Adrenal gland (tissue), 5 donors: ENCODE measurements at regions not wholly inside any gene's neighbourhood (a gene's known extent, or its start where the extent isn't known, plus 50 kb on each side); places are given as distances from the start of the nearest gene placed in this dataset.
"Not testable (repeated sequence)": the region's sequence is repeated elsewhere in the genome, so short reads cannot be mapped to it uniquely, and the experiment has no call there.

ENCODE experiments used
- POLR2A ChIP-seq, 2 donors: fragments of 450-650 bp; IDR thresholded peaks; one replicate each; pipeline ENCODE4 v1.6.1; 2017; ENCODE audit warnings: antibody characterized with exemption in 2 of 2, mild to moderate bottlenecking in 2 of 2, moderate library complexity in 1 of 2
- TF ChIP-seq, protein P1 (sequence below), 6 experiments: fragments of 450-650 bp in 4 of 6; fragments of 200-600 bp in 2 of 6; sonication (generic) in 1 of 6; IDR thresholded peaks; 1 replicate in 5 of 6; 2 replicates in 1 of 6; pipeline versions ENCODE4 v1.5.1 to v1.8.0; 2016 to 2021; ENCODE audit warnings: antibody characterized with exemption in 6 of 6, mild to moderate bottlenecking in 2 of 6, moderate library complexity in 1 of 6
- donor health status: DM: no; HTN: no; CAD: no.

DNA sequence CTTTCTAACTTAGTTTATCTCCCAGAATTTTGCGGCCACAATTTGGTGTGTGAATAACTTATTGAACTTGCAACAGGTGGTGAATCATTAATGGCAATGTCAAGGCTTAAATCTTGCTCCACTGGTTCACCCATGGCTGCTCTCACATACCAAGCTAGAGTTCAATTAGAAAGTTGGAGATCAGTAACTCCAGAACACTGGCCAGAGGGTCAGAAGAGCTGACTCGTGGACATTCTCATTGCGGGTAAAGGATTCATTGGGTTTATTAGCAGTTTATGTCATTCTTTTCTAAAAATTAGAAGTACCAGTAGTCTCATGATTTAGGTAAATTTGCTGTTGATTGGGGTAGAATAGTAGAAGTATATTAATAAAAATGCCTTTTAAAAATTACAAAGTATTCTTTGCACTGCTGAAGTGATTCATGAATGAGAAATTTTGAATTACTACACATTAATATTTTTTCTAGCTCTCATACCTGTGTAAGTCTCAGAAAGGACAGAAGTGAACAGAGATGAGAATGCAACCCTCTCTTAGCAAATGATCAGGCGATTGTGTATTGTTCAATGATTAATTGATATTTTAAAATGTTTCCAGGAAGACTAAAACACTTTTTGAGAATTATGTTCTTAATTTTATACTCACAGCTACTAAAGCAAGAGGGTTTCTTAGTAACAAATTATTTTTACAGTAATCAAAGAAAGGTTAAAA, 142.0 kb downstream of the SYT15 start:
- TF ChIP-seq, protein P1, sequence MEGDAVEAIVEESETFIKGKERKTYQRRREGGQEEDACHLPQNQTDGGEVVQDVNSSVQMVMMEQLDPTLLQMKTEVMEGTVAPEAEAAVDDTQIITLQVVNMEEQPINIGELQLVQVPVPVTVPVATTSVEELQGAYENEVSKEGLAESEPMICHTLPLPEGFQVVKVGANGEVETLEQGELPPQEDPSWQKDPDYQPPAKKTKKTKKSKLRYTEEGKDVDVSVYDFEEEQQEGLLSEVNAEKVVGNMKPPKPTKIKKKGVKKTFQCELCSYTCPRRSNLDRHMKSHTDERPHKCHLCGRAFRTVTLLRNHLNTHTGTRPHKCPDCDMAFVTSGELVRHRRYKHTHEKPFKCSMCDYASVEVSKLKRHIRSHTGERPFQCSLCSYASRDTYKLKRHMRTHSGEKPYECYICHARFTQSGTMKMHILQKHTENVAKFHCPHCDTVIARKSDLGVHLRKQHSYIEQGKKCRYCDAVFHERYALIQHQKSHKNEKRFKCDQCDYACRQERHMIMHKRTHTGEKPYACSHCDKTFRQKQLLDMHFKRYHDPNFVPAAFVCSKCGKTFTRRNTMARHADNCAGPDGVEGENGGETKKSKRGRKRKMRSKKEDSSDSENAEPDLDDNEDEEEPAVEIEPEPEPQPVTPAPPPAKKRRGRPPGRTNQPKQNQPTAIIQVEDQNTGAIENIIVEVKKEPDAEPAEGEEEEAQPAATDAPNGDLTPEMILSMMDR (IDR thresholded peaks at IDR 0.05) = not testable (repeated sequence)
- not testable (repeated sequence) for TF ChIP-seq POLR2A (IDR thresholded peaks at IDR 0.05)
